ENCODE measurements at regions not wholly inside any gene's neighbourhood (a gene's known extent, or its start where the extent isn't known, plus 50 kb on each side); places are given as distances from the start of the nearest gene placed in this dataset.

- Histone ChIP-seq H3K4me1 (ENCODE audit: control insufficient read depth, insufficient read depth, low read length) (no peaks in the 10 kb centered on the region), H3K4me3 (ENCODE audit: low read depth, low read length) (no peak overlapping the region), H3K36me3 (ENCODE audit: control insufficient read depth in 2 of 2, insufficient read depth in 1 of 2, low read length in 2 of 2) (no peaks in the 10 kb centered on the region), H3K9me3 (ENCODE audit: control insufficient read depth, insufficient read depth, low read depth, low read length) (no peaks in the 10 kb centered on the region), H3K27ac (ENCODE audit: extremely low read depth, low read depth, low read length) (no peak overlapping the region)
- ChIA-PET POLR2A (no interaction called here), CTCF (no interaction called here)
- no peak for TF ChIP-seq ZNF404 (tag by site-specific recombination; IDR thresholded peaks at IDR 0.05)
- no peak for TF ChIP-seq PRDM6 (tag by site-specific recombination; IDR thresholded peaks at IDR 0.05)
- no peak for TF ChIP-seq ZBTB6 (tag by site-specific recombination; IDR thresholded peaks at IDR 0.05)
- TF ChIP-seq ZNF707 (tag by site-specific recombination; IDR thresholded peaks at IDR 0.05), result no peak
- no peak for TF ChIP-seq ZBTB1 (tag by site-specific recombination; IDR thresholded peaks at IDR 0.05)
- no peak for TF ChIP-seq ZNF350 (tag by site-specific recombination; IDR thresholded peaks at IDR 0.05)
- no peak for TF ChIP-seq SALL2 (tag by site-specific recombination; IDR thresholded peaks at IDR 0.05; ENCODE audit: borderline replicate concordance)
- no peak for TF ChIP-seq ZNF274 (IDR thresholded peaks at IDR 0.05; ENCODE audit: low read length)
- TF ChIP-seq ZNF274 (tag by site-specific recombination; IDR thresholded peaks at IDR 0.05; ENCODE audit: borderline replicate concordance), result no peak
- TF ChIP-seq RBAK (tag by site-specific recombination; IDR thresholded peaks at IDR 0.05), result no peak
- no peak for TF ChIP-seq YY1 (tag by site-specific recombination; IDR thresholded peaks at IDR 0.05)
- TF ChIP-seq PATZ1 (tag by site-specific recombination; IDR thresholded peaks at IDR 0.05), result no peak
- no peak for TF ChIP-seq HOXA7 (CRISPR knock-in tag; IDR thresholded peaks at IDR 0.05; ENCODE audit: borderline replicate concordance)
- TF ChIP-seq ZBTB11 (tag by site-specific recombination; conservative IDR thresholded peaks at IDR 0.05; ENCODE audit: low read depth), result no peak
- TF ChIP-seq ZNF473 (tag by site-specific recombination; IDR thresholded peaks at IDR 0.05), result no peak
- TF ChIP-seq ZNF148 (tag by site-specific recombination; IDR thresholded peaks at IDR 0.05; ENCODE audit: borderline replicate concordance), result no peak
- TF ChIP-seq ZNF571 (tag by site-specific recombination; IDR thresholded peaks at IDR 0.05), result no peak
Observed at GRCh38 chr1:96545935-96546656, 175.5 kb upstream of the PTBP2 start.

All from HEK293 (cell line).